ENCODE measurements at regions not wholly inside any gene's neighbourhood (a gene's known extent, or its start where the extent isn't known, plus 50 kb on each side); places are given as distances from the start of the nearest gene placed in this dataset.

- no peak for DNase-seq
Measured at GRCh38 chr14:38761033-38761432, 342.0 kb downstream of the SEC23A start.

- DNase-seq = no peak
Measured at GRCh38 chr14:38758661-38759060, 344.4 kb downstream of the SEC23A start.

- no peak for DNase-seq
Measured at GRCh38 chr14:38755036-38755435, 348.0 kb downstream of the SEC23A start.

- no peak for DNase-seq
Measured at GRCh38 chr14:38752750-38753149, 350.3 kb downstream of the SEC23A start.

- DNase-seq = no peak
Measured at GRCh38 chr14:38752341-38752740, 350.7 kb downstream of the SEC23A start.

GRCh38 chr14:38751459-38751858 lies 351.6 kb downstream of the SEC23A start:
- DNase-seq = no peak

GRCh38 chr14:38749936-38750335 lies 353.1 kb downstream of the SEC23A start:
- no peak for DNase-seq

GRCh38 chr14:38745861-38746260 lies 357.2 kb downstream of the SEC23A start:
- no peak for DNase-seq

- no peak for DNase-seq
Measured at GRCh38 chr14:38743966-38744584, 359.0 kb downstream of the SEC23A start.

- no peak for DNase-seq
Measured at GRCh38 chr14:38737686-38738407, 365.2 kb downstream of the SEC23A start.

- DNase-seq = no peak
Measured at GRCh38 chr14:38735005-38735404, 368.0 kb downstream of the SEC23A start.

- no peak for DNase-seq
Measured at GRCh38 chr14:38731962-38732361, 371.1 kb downstream of the SEC23A start.

GRCh38 chr14:38730420-38730819 lies 372.6 kb downstream of the SEC23A start:
- no peak for DNase-seq

GRCh38 chr14:38727731-38728130 lies 375.3 kb downstream of the SEC23A start:
- DNase-seq = no peak

GRCh38 chr14:38724621-38725020 lies 378.4 kb downstream of the SEC23A start:
- DNase-seq = no peak

- no peak for DNase-seq
Measured at GRCh38 chr14:38723959-38724358, 379.1 kb downstream of the SEC23A start.

GRCh38 chr14:38723277-38723676 lies 379.8 kb downstream of the SEC23A start:
- no peak for DNase-seq

- DNase-seq = peak; percentile 20
Measured at GRCh38 chr14:38721822-38722431, 381.1 kb downstream of the SEC23A start.

- no peak for DNase-seq
Measured at GRCh38 chr14:38718519-38718918, 384.5 kb downstream of the SEC23A start.

GRCh38 chr14:38716926-38717325 lies 386.1 kb downstream of the SEC23A start:
- no peak for DNase-seq

- DNase-seq = no peak
Measured at GRCh38 chr14:38710881-38711280, 392.2 kb downstream of the SEC23A start.

- no peak for DNase-seq
Measured at GRCh38 chr14:38710196-38710595, 392.8 kb downstream of the SEC23A start.

- no peak for DNase-seq
Measured at GRCh38 chr14:38705220-38705619, 397.8 kb downstream of the SEC23A start.

- no peak for DNase-seq
Measured at GRCh38 chr14:38704220-38704619, 398.8 kb downstream of the SEC23A start.

Data from CD4-positive, alpha-beta T cell treated with Interleukin-17A for 1 hour (primary cell).